MV-4-11 (cell line): ENCODE measurements at regions not wholly inside any gene's neighbourhood (a gene's known extent, or its start where the extent isn't known, plus 50 kb on each side); places are given as distances from the start of the nearest gene placed in this dataset.
"Not testable (repeated sequence)": the region's sequence is repeated elsewhere in the genome, so short reads cannot be mapped to it uniquely, and the experiment has no call there.

Source experiments
- DNase-seq: peaks from one replicate; lab custom pipeline; 2025; lab: John Stamatoyannopoulos, UW

DNA sequence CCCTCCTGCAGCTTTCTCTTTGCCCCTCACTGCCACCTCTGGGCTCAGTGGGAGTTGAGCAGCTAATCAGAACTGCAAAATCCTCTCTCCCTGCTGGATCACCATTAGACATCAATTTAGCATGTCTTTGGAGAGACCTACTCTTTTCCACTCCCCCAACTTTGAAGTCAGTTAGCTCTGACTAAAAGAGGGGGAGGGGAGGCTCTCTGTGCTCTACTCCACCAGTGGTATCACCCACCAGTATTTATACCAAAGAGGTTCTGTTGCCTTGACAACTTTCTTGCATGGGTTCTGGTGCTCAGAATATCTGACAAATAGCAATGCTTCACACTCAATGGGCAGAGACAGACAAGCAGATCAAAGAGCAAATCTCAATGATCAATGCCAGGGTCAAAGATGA, 146.2 kb upstream of the ROPN1 start:
- DNase-seq: no peak

DNA sequence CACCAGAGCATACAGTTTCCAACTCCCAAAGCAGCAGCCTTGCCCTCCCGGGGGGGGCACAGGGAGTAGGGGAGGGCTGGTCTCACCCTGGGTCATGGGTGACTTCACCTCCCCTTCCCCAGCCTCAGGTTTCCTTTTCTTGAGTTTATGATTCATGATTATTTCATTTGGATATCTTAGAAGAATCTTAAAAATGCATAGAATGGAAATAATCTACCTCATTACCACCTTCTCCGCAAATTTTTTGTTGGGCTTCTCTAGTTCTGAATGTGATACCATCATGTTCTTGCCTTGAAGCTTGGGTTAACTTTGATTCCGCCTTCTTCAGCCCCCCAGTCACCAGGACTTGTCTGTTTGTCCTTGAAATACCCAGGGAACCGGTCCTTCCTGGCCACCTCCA, 148.8 kb upstream of the ROPN1 start:
- no peak for DNase-seq

DNA sequence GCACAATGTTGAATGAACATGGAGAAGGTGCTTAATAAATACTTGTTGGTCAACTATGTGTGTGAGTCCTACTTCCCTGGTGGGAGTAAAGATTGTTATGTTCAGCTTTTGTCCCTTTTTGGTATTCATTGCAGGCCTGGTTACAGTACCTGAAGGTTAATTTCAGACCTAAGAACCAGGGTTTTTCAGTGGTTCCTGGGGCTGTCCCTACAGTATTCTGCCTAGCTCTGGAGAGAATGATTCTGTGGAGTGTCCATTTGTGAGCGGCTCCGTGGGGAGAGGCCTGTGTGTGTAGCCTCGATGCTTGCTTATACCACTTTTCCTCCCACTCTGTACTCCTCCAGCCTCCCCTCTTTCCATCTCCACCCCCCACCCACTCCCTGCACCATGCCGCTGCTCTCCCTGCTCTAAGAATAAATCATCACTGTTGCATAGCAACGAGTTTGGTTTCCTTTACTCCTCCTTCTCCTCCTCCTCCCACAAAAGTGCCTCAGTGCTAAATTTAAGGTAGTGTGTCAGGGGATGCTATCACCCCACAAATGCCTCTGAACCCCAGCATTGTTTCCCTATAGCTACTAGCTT, 150.6 kb upstream of the ROPN1 start:
- DNase-seq: no peak

DNA sequence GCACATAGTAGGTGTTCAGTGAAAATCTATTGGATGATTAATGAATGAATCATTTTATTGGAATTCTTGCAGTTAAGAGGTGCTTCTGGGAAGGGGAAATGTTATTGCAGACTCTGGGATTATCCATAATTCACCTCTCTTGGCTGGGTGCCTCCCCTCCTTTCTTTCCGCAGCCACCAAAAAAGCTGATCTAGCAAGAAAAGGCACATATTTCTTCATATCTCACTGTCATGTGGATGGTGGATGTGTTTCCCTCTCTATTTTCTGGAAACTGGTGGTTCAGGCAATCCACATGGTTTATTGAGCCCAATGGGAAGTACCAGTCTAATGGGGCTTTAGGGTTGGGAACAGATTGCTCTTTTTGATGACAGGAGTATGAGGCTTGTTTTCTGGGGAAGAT, 151.1 kb upstream of the ROPN1 start:
- no peak for DNase-seq

DNA sequence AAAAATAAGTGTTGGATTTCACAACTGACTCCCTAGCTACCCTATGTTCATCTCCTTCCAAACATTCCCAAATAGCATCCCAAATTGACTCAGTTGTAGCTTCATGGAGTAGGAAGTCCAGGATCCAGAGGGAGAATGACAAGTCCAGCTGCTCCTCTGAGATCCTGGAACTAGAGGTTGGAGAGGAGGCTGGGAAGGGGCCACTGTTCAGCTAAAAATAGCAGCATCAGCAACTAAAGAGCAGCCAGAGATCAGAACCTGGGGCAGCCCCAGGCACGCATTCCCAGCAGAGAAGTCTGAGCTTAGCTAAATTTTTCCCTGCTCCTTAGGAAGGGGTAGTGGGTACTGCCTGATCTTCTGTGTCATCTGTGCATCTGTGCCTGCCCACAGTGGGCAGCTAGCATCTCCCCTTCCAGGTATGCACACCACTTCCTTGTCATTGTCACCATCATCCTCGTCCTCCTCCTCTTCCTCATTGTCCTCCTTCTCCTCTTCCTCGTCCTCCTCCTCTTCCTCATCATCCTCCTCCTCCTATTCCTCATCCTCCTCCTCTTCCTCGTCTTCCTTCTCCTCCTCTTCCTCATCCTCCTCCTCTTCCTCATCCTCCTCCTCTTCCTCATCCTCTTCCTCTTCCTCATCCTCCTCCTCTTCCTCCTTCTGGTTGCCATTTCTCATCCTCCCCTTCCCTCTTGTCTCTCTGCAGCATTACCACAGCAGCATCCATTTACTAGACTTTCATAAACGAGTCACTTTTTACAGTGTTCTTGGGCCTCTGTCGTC, 152.3 kb upstream of the ROPN1 start:
- DNase-seq: no peak

DNA sequence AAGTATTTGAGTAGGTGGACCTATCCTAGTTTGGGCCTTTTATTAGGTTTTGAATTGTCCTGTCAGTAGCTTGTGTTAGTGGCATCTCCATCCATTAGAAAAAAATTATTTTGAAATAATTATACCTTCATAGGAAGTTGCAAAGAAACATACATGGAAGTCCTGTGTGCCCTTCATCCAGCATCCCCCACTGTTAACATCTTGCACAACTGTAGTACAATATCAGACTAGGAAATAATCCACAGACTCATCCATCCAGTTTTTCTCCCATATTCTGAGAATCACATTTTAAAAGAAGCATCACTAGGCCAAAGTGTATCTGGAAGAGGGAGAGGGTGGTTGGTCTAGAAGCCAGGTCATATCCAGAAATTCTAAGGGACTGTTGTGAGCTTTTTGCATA, 155.5 kb upstream of the ROPN1 start:
- DNase-seq: no peak

DNA sequence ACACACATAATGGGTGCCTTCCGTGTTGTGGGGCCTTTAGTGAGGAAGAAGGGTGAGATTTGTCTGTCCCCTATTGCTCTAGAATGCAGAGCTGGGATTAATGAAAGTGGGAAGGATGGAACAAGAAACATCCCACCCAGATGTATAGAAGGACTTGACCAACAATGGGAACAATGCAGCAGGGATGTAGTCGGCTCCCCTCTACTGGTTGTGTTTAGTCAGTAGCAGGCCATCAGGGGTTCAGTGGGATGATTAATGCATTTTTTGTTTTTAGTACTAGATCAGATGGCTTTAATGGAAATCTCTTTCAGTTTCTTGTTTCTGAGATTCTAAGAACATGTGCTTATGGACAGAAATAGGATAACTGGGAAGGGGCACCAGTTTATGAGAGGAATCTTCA, 156.0 kb upstream of the ROPN1 start:
- no peak for DNase-seq

DNA sequence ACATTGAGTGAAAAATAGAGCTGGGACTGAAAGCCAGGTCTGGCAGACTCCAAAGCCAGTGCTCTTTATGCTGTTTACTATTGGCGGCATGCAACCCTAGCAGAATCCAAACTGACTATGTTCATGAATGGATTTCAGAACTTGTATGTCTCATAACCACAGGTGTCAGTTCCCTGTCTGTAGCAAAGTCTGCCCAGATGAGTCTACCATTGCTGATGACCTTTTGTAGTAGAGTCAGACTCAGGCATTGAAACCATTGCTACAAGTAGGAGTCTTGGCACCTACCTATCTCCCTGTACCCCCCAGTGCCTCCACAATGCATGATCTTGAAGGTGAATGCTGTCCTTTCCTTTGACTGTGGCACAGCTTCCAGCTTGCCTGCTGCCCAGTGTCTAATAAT, 157.2 kb upstream of the ROPN1 start:
- no peak for DNase-seq

DNA sequence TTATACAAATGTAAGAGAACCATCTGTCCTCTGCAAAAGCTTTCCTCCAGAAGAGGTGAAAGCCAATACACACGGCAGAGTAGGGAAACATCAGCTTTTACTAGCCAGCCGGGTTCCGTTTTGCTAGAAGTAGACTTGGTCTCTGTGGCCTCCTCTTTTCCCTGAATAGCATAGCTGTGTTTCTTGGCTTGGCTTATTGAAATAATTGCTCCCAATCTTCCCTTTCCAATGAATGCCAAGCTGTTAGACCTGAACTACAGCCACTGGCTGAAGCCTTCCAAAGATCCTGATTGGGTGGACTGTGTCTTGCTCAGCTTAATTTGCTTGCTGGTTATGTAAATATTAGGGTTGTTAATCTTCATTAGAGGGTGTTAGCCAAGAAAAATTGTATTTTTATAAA, 157.8 kb upstream of the ROPN1 start:
- DNase-seq: no peak

DNA sequence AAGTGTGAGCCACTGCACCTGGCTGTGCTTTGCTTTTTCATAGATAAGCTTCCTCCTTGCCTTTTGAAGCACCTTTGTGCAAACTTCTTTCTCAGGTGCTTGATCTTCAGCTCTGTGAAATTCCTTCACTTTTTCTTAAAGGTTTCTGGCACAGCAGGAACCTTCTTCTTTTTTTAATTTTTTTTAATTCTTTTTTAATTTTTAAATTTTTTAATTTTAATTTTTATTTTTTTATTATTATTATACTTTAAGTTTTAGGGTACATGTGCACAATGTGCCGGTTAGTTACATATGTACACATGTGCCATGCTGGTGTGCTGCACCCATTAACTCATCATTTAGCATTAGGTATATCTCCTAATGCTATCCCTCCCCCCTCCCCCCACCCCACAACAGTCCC, 161.0 kb upstream of the ROPN1 start:
- DNase-seq: not testable (repeated sequence)

DNA sequence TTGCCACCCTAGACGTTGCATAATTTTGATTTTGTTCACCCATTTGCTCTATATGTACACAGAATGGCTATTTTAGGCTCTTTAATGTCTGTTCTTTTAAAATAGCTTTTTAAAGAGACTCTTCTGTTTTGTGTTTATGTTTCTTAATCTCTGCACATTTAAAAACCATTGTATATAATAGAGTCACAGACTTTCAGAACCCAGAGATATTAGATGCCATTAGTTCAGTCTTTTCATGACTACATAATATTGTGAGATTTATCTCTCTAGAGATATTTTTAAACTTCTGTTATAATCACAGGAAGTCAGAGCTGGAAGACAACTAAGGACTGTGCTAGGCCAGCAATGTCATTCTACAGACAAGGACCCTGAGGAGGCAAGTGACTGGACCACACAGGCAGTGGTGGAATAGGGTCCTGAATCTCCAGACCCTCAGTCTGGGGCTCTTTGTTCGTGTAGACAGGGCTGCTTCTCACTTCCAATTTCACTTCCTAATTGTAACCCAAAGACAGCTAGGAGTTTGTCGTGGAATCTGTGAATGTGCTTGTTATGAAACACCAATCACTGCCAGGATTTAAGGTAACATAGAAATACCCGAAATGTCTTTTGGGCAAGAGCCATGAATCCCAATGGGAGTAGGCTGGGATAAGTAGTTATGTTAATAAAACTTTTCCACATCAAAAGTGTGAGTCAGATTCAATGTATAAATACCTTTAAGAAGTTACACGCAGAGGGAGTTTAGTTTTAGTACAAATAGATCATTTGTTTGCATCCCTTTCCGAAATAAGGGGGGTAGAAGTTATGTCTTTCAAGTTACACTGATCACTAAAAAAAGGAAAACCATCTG, 165.2 kb upstream of the ROPN1 start:
- no peak for DNase-seq

DNA sequence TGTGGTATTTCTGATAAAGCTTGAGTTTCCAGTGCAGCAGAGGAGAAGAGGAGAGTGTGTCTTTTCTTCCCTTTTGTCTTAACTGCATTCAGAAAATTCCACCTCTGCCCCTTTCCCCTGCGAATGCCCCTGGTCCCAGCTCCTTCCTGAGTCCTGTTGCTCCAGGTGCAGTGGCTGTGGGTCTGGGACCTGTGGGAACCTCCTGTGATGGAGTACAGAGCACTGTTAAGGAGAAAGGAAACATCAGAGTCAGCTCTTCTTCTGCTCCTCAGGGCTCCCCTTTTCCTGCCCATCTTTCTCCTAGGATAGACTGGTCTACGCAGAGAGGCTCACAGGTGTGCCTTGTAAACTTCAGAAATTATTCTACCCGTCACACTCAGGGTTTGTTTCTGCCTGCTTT, 165.8 kb upstream of the ROPN1 start:
- DNase-seq: no peak

DNA sequence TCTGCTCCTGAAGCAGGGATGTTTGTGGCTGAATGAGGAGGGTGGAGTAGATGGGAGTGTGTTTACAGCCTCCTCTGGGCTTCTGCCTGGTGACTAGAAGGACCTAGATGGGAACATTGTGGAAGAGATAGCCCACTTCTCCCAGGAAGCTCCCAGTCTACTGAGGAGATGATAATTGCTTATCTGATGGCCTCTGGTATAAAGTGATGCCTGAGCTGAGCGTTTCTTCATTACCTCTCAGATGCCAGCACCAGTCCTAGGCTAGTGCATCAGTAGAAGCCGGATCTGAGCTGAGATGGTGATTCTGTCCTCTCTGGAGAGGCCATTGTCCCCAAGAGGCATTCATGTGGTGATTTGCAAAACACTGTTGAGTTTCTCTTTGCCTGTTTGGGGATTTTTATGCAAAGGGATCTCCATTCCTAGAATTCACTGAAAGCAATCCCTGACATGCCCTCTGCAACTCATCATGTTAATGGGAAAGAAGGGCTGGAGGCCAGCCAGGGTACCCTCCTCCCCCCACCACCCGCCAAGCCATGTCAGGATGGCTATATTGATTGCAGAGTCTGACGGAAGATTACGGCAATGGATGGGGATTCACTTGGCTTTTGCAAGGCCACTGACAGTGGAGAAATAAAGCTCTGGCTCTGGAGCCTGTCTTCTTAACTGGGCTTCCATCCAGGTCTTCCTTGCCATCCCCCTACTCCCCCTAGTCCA, 166.4 kb upstream of the ROPN1 start:
- DNase-seq: no peak

DNA sequence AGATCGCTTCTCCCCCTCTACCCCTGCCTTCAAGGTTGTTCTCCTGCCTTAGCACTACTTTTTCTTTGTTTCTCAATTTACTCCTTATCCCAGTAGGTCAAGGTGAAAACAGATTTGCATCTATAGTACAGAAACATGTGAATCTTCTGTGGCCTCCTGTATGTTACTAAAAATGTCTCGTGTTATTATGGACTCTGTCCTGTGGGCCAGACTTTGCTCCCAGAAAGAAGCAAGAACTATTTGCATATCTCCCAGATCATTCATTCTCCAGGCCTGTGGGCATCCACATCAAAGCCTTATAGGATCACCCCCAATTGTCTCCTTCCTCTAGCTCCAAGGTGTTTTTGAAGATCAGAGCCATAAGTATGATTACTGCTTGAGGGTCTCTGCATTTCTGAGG, 169.5 kb upstream of the ROPN1 start:
- DNase-seq: no peak

DNA sequence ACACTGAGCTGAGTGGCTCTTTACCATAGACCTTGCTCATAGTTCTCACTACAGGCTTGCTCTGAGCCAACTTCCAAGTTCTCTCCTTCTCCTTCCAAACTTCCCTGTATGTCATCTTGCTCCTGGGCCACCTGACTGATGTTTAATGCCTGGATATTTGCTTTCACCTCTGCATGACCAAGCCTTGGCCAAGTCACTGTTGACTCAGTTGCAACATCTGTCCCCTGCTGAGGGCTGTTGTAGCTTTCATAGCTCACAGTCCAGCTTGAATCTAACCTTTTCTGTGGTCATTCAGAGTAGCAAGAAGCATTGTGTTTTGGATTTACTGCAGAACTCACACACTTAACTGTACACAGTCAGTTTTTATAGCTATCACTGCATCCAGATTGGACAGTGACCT, 171.8 kb upstream of the ROPN1 start:
- no peak for DNase-seq

DNA sequence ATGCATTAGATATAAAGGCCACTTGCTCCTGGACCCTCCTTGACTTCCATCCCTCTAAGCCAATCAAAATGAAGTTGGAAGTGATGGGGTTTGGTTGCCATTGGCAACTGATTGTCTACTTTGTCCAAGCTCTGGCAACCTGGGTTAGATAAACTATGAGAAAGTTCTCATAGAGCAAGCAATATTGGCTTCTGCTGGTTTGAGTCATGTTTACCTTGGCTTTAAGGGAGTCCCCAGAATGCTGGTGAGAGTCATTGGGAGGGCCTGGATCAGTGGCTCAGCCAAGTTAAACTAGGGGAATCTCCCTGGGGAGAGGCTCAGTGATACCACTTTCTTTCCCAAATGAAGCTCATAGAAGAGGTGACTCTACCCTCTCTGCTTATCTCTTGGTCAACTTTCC, 176.3 kb upstream of the ROPN1 start:
- no peak for DNase-seq

DNA sequence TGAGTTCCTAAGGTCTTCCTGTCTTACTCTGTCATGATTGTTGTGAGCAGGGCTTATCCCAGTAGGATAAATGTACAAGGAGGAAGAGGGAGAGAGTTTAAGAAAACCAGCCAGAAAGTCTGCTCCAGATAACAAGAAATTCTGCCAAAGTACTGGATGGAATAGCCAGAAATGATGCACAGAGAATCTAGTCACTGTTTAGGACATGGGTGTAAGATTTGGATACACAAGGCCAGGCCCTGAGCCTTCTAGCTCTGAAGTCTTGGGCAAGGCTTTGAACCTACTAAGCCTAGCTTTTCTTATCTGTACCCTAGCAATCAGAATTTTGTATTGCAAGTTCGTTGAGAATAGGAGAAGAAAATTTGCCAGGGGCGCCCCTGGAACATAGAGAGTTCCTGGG, 180.4 kb upstream of the ROPN1 start:
- DNase-seq: no peak

DNA sequence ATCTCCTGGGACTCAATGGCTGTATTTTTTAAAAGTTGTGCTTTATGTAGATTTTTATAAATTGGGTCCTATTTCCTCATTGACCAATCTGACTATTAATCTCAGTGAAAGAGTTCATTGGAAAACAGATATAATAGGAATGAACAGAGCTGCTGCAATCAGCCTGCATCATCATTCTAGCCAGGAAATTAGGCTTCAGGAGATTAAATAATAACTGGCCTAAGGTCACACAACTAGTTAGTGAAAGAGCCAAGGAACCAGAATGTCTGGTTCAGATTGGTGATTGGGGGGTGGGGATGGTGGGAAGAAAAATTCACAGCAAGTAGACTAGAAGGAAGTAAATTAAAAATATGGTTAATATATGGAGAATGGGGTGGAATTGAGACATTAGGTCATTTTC, 180.9 kb upstream of the ROPN1 start:
- no peak for DNase-seq

DNA sequence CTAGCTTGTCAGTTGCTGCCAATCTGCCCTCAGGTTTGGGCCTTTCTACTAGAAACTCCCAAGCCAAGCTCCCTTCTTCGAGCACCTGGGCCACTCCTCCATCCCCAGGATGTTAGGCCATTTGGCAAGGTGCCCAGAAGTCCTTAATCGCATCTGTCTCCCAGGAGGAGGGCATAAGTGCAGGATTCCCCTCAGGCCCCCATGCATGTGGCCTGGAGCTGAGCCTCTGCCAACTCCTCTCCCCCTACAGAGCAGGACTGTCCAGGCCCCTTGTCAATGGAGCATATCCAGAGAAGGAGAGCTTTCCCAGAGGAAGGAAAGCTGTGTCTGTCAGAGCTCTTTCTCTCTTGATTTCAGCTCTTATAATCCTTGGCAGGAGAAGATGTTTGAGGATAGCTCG, 182.6 kb upstream of the ROPN1 start:
- no peak for DNase-seq

DNA sequence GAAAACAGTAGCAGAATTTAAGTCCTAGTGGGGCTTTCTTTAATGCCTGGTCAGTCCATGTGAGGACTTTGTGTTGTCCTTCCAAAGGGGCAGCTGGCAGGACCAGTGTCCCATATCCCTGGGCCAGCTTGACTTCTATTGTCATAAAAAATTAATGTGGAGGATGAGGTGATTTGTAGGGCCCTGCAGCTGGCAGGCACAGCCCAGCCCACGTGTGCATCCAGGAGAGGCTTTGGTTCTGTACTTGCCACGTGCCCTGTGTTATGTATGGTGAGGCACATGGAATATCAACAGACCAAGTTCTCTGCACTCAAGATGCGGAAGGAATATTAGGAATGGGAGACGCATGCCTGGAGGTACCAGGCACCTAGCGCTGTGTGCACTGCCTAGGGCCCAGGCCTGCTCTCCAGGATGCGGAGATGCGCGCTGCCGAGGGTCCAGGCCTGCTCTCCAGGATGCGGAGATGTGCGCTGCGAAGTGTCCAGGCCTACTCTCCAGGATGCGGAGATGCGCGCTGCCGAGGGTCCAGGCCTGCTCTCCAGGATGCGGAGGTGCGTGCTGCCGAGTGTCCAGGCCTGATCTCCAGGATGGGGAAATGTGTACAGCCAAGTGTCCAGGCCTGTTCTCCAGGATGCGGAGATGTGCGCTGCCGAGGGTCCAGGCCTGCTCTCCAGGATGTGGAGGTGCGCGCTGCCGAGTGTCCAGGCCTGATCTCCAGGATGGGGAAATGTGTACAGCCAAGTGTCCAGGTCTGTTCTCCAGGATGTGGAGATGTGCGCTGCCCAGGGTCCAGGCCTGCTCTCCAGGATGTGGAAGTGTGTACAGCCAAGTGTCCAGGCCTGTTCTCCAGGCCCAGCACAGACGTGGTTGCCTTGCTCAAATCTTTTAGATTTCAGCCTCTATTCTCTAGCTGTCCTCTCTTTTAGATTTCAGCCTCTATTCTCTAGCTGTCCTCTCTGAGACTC, 183.3 kb upstream of the ROPN1 start:
- DNase-seq: no peak

DNA sequence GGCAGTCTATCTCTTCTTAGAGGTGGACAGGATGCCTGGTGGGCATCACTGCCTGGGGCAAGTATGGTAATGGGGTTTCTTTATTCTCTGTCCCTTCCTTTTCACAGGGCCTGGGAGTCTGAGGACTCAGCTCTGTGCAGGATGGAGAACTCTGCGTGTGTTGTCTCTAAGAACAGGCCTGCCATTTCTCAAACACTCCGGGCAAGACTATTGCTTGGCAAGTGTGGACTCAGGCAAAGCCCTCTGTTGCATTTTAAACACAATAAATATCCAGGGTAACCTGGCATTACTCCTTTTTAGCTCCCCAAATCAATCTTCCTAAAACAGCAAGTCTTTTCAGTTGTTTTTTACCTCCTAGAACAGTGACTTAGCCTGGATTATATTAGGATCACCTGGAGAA, 185.1 kb upstream of the ROPN1 start:
- no peak for DNase-seq
